SIG-M5 (cell line): ENCODE measurements at regions not wholly inside any gene's neighbourhood (a gene's known extent, or its start where the extent isn't known, plus 50 kb on each side); places are given as distances from the start of the nearest gene placed in this dataset.

Source experiments
- DNase-seq: peaks from one replicate; lab custom pipeline; 2025; lab: John Stamatoyannopoulos, UW

GRCh38 chr2:10520154-10520553, 72.0 kb upstream of the ODC1 start:
- no peak for DNase-seq

GRCh38 chr2:10519394-10519740, 71.2 kb upstream of the ODC1 start:
- DNase-seq: no peak

DNA sequence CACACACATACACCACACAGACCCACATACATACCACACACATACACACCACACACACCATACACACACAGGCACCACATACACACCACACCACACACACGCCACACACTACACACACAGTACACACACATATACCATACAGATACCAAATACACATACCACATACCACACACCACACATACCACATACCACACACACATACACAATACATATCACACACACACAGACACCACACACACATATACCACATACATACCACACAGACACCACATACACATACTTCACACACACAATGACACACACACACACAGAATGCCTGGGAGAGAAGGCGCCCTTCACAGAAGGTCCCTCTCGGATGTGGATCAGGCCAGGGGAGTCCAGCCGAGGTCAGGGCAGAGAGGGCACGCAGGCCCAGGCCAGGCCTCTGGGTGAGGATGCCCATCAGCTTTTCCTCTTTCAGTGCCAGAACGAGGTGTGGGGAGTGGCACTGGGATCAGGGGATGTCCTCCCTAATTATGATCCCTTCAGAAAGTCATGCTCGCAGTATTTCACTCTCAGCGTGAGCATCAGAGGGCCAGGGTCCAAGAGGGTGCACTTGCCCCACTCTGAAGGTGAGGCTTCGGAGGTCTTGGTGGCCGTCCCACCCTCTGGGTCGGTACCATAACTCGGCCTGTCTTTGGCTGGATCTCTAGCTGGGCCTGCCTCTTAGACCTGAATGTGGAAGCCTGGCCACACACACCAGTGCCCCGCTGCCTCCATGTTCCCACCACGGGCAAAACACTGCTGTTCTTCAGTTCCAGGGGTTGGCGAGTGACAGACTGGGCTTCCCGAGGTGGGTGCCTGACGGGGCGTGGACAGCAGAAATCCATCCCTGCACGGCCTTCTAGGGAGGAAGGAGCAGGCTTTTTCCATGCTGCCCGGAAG, 70.6 kb upstream of the ODC1 start:
- no peak for DNase-seq

DNA sequence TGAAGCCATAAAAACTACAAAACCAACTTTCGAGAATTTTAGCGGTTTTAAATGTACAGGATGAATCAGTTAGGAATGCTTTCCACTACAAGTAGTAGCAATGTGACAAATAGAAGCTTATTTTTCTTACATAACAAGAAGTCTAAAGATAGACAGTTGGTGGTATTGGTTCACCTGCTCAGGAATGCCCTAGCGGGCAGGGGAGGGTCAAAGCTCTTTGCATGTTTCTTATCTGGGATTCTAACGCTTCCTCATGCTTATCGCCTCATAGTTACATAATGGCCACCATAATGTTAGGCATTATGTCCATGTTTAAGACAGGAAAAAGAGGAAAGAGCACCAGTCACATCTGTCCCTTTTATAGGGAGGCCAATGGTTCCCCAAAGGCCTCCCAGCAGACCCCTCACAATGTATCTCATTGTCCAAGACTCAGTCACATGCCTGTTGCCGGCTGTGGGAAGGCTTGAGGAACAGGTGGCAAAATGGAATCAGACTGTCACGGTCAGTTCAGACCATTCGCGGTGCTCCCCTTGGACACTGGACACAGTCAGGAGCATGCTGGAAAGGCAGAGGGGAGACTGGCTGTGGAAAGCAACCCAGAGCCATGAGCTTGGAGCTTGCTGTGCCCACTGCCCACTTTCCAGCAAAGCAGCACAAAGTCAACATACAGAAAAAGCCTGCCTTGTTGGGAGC, 69.4 kb upstream of the ODC1 start:
- no peak for DNase-seq

DNA sequence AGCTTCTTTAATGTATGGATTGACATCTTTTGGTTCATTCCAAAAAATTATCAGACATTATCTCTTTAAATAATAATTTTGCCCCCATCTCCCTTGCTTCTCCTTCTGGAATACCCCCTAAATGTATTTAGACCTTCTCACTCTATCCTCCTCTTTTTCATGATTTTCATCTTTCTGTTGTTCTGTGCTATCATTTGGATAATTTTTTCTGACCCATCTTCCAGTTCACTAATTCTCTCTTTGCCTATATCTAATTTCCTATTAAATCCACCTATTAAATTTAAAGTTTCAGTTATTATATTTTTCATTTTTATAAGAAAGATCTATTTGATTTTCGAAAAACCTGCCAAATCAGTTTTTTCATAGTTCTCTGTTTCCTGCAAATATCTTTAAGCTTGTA, 67.8 kb upstream of the ODC1 start:
- no peak for DNase-seq

DNA sequence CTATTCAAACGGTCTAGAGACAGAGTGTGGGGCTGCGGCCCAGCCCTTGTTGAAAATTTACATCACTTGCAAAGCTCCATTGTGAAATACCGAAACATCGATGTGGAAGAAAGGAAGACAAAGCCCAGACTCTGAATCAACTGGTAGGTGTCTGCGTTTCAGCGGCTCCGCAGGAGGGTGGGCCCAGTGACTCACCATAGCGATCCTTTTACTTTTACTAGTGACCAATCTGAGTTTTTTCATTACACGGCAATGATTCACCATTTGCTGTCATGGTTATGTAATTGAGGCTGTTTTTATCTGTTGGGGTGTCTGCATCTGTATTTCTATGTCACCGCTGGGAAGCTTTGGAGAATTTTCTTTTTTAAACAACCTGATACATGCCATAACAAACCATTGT, 66.6 kb upstream of the ODC1 start:
- peak; percentile 96 for DNase-seq

DNA sequence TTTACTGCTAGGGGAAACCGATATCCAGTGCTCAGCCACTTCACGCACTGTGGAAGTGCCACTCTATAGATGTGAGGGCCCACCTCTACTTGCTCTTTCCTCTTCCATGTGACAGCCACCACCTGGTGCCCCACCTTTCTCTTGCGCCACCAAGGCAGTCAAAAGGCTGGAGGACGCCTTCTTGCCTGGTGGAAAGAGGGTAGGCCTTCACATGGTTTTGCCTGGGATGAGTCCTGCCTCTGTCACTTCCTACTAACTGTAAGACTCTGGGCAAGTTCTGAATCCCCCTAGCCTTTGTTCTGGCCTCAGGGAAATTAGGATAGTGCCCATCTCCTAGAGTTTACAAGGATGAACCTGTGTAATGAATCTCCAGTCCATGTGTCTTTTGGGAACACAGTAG, 66.1 kb upstream of the ODC1 start:
- DNase-seq: no peak

- no peak for DNase-seq
Measured at GRCh38 chr2:10513201-10513600, 65.1 kb upstream of the ODC1 start.

DNA sequence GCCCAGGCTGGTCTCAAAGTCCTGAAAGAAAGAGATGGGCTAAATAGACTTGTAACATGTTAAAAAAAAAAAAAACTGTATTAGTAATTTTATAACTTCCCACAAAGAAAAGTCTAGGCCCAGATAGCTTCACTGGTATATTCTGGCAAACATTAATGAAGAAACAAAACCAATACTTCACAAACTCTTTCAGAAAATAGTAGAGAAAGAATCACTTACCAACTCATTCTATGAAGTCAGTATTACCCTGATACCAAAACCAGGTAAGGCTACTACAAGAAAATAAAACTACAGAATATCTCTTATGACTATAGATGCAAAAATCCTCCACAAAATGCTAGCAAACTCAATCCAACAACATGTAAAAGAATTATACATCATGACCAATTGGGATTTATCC, 59.9 kb upstream of the ODC1 start:
- DNase-seq: no peak

DNA sequence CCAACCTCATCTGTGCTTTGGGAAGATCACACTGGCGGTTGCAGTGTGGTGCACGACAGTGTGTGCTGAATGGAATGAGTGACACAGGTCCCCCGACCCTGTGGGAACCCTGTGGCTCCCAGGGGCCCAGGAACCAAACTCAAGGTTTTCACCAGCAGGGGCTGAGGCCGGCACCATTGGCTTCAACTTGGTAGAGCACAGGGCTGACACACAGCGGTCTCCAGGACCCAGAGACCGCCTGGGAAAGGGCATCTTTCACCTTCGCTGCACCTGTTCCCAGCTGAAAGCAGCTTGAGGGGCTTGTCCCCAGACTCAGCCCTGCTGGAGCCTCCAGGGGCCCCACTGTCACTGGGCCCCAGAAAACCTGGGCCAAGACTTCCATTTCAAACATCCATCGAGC, 59.0 kb upstream of the ODC1 start:
- DNase-seq: no peak

DNA sequence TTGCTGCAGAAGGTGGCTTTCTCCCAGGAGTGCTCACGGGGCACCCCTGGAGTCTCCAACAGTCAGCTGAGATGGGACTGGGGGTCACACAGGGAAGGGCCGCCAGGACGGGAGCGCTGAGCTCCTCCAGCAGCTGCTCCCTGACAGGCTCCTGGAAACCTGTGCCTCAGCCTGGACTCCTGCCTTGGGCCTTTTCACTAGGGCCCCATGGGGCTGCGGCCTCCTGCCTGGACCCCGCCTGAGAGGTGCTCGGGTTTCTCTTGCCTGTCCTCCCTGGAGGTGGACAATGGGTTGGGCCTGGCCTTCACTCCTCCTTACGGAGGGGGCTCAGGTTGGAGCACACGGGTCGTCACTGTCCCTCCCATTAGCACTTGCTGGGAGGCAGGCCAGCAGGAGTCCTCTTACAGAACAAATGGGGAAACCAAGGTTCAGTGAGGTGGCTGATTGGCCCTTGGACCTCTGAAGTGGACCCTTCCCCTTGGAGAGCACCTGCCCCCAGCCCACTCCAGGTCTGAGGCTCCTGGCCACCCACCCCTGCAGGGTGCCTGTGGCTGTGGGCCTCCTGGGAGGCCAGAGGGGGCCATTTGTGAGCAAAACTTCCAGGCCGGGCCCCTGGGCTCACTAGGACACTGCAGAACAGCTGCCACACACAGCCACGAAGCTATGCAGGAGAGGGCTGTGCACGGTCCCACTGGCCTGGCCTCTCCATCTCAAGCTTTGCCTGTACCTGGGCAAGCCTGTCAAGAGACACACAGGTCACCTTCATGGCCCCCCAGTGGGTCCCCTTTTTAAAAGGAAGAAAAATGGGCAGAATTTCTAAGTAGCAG, 57.1 kb upstream of the ODC1 start:
- no peak for DNase-seq

DNA sequence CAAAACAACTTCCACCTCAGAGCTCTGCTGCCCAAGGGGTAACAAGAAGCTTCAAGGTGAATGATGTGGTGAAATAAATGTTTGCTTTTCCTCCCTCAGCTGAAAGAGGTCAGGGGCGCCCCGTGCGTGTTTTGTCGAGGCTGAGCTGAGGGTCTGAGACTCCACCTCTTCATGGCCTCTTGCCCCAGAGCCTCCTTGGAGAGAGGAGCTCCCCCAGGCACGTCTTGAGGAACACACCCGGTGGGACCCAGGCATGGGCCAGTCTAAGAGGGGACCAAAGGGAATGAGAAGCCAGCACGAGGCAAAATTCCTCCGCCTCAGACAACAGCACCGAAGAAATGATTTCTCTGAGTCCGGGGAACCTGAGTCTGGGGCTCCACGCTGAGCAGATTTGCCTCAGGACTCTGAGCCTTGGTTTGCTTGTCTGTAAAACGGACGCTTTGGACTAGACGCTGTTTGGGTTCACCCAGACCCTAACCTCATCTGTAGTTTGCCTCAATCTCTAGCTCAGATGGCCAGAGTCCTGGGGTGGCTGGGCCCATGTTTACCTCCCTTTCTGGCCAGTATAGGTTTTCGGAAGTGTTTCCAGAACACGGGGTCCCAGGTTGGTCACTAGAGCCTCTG, 56.4 kb upstream of the ODC1 start:
- no peak for DNase-seq

DNA sequence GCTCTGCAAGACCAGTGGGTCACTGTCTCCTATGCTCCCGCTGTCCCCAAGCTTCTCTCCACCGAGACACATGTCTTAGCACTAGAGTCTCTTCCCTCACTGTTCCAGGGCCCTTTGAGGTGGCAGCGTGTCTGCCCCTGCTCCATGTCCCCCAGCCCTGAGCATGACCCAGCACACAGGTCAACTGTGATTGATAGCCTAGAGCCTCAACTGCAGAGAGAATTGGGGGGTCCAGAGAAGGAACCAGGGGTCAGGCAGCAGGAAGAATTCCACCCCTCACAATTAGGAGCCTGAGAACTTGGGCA, 54.6 kb upstream of the ODC1 start:
- DNase-seq: no peak

DNA sequence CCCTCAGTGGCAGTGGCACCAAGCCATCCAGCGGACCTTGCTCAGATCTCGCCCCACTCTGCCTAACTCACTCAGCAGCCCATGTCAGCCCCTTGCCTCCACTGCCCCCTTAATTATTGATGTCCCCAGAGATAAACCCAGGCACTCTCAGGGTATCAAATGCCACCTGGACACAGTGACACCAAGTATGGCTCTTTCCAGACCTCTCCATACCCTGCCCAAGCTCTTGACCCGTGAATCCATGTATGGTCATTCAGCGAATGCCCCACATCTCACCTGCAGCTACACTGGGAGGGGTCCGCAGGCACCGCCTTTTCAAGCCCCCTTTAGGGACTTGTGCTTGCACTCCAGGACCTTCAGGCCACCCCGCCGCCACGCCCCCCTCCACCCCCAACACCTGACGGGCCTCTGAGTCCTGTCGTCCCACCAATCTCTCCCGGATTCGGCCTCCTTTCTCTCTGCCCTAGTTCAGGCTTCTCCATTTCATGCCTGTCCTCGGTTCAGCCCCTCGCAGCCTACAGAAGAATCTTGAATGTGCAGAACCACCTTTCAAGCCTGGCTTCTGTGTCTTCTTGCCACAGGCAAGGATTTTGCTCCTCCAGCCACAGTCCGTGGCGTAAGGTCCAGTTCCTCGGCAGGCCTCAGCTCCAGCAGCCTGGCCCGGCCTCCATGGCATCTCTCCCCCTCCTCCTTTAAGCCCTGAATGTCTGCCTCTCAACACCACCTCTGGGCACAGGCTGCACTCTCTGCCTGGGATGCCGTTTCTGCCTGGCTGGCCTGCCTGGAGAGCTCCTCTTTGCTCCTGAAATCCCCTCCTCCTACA, 54.1 kb upstream of the ODC1 start:
- DNase-seq: no peak

DNA sequence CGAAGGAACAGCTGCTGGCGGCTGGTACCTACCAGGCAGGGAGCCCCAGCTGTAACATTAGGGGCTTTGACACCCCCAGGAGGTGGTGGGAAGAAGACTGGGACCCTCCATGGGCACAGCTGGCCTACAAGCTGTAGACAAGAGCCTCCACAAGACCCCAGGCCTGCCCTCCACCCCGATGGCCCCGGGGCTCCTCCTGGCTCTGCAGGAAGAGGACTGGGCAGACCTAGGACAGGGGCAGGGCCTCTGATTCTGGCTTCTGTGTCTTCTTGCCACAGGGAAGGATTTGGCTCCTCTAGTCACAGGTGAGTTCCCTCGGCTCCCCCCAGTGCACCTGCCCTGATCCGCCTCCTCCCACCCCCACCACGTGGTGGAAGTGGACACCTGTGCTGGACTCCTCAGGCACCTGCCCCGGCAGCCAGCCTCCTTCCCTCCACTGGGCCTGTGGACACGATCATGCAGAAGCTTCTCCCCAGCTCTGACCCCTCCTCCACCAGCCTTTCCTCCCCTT, 53.4 kb upstream of the ODC1 start:
- DNase-seq: no peak

- DNase-seq: no peak
Measured at GRCh38 chr2:10500601-10501361, 52.7 kb upstream of the ODC1 start.

DNA sequence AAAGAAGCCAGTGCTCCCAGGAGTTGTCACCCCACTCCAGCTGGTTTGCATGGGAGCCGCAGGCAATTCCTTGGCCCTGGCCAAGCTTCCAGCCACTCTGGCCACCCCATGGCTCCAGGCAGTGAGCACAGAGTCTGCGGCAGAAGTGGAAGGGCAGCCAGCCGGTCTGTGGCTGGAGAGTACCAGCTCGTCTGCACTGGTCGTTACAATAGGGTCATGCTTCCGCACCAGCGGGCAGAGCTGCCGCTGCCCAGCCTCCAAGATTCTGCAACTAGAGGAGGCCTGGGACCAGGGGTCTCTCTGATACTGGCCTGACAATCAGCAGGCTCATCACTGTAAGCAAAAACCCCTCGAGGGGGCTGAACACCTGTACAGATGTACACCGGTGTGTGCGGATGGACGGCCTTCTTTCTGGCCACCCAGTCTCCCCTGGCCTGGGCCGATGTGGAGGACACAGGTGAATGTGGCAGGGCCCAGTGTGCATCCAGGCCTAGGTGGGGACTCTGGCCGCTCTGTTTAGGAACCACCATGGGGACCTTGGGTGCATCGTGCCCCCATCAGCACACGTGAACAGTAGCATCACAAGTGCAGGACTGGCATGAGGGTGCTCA, 51.9 kb upstream of the ODC1 start:
- DNase-seq: no peak

GRCh38 chr2:10499275-10499907, 51.3 kb upstream of the ODC1 start:
- DNase-seq: no peak

DNA sequence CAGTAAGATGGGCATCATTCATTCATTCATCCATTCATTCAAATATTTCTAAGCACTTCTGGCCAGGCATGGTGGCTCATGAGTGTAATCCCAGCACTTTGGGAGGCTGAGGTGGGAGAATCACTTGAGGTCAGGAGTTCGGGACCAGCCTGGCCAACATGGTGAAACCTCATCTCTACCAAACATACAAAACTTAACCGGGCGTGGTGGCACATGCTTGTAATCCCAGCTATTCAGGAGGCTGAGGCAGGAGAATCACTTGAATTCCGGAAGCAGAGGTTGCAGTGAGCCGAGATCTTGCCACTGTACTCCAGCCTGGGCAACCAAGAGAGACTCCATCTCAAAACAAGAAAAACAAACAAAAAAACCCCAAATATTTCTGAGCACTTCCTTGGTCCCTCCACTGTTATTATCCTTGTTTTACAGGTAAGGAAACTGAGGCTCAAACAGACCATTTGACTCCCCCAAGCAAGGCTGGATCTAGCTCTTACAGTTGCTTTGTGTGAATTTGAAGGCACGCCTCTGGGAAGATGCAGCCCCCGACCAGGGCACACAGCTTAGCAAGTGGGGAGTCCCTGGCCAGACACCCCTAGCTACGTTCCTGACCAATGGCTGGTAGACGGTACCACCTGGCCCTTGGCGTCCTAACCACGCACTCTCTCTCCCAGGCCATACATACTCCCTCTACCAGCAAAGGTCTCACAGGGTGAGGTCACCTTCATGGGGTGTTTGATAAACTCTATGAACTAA, 50.6 kb upstream of the ODC1 start:
- no peak for DNase-seq
